ENCODE measurements at regions not wholly inside any gene's neighbourhood (a gene's known extent, or its start where the extent isn't known, plus 50 kb on each side); places are given as distances from the start of the nearest gene placed in this dataset.
A peak's percentile ranks its signal among the peaks of the same experiment; 100 is the strongest.

DNA sequence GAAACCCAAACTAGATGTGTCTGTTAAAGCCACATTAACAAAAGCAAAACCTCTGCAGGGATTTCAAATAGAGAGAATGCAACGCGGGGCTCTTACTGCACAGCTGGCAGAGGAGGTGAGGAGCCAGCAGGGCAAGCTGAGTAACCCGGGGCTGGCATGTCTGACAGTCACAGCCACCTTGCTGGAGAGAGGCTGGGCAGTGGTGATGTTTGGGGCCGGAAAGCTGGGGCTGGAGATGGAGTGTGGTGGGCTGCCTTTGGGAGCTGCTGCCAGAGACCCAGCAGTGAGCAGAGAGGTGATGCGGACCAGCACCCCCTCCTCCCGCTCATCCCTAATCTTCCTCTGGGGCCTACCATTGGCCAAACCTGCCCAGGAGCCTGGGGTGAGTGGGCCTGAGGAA, 204.5 kb upstream of the ARL4C start:
- no peak for DNase-seq
- Histone ChIP-seq H3K18ac (ENCODE audit: insufficient read length, low read depth, low read length) (no peak overlapping the region), H2BK12ac (ENCODE audit: insufficient read length, low read depth, low read length) (no peak overlapping the region), H2BK15ac (ENCODE audit: low read depth, low read length) (no peak overlapping the region), H3K4ac (ENCODE audit: low read depth, low read length) (no peak overlapping the region), H2BK5ac (ENCODE audit: insufficient read length, low read length) (no peak overlapping the region), H2BK20ac (ENCODE audit: low read depth, low read length, poor library complexity, severe bottlenecking) (no peak overlapping the region), H4K91ac (ENCODE audit: insufficient read length, low read depth, low read length) (no peak overlapping the region), H3K9me3 (ENCODE audit: control insufficient read depth, low read depth, low read length) (peaks cover 19% of the 10 kb centered on the region), H3K4me2 (ENCODE audit: insufficient read depth, insufficient read length, low read length) (no peak overlapping the region), H3T11ph (ENCODE audit: low read length) (no peak overlapping the region), H4K8ac (replicated peaks; ENCODE audit: insufficient read length, low read depth, low read length) (no peak overlapping the region), H2AFZ (ENCODE audit: low read length) (no peak overlapping the region), H4K5ac (ENCODE audit: insufficient read length, low read depth, low read length) (no peak overlapping the region), H2AK5ac (ENCODE audit: insufficient read length, low read length) (no peak overlapping the region), H3K23ac (ENCODE audit: insufficient read length, low read depth, low read length) (no peak overlapping the region), H4K20me1 (ENCODE audit: control insufficient read depth, insufficient read depth, insufficient read length) (no peaks in the 10 kb centered on the region), H3K79me2 (ENCODE audit: insufficient read depth, low read length) (no peaks in the 10 kb centered on the region), H3K4me1 (ENCODE audit: insufficient read depth, low read length) (peaks cover 2% of the 10 kb centered on the region; the same call in 1 of the 2 replicates), H3K27ac (ENCODE audit: insufficient read length, low read depth, low read length) (no peak overlapping the region), H2BK120ac (ENCODE audit: low read depth, low read length, poor library complexity, severe bottlenecking) (no peak overlapping the region), H3K23me2 (ENCODE audit: insufficient read length, low read depth, low read length, poor library complexity, severe bottlenecking) (no peaks in the 10 kb centered on the region), H3K9ac (ENCODE audit: extremely low read depth, insufficient read length, low read length) (no peak overlapping the region), H3K27me3 (ENCODE audit: insufficient read depth, low read length) (no peaks in the 10 kb centered on the region), H3K56ac (ENCODE audit: insufficient read length, low read depth, low read length) (no peak overlapping the region), H3K79me1 (ENCODE audit: insufficient read depth, low read depth, low read length, poor library complexity, severe bottlenecking) (no peaks in the 10 kb centered on the region), H3K14ac (ENCODE audit: insufficient read depth, low read length) (no peak overlapping the region)
- H3K27ac Mint-ChIP-seq, result peak overlapping the region in 1 of 3 experiments; percentile 52; a peak in 1 of 7 replicates
- no peaks in the 10 kb centered on the region; the same call in 1 of the 2 replicates for H3K27me3 Mint-ChIP-seq (ENCODE audit: low read depth)
- peaks cover 16 to 21% of the 10 kb centered on the region in 2 experiments for H3K4me1 Mint-ChIP-seq
- TF ChIP-seq, protein P1, sequence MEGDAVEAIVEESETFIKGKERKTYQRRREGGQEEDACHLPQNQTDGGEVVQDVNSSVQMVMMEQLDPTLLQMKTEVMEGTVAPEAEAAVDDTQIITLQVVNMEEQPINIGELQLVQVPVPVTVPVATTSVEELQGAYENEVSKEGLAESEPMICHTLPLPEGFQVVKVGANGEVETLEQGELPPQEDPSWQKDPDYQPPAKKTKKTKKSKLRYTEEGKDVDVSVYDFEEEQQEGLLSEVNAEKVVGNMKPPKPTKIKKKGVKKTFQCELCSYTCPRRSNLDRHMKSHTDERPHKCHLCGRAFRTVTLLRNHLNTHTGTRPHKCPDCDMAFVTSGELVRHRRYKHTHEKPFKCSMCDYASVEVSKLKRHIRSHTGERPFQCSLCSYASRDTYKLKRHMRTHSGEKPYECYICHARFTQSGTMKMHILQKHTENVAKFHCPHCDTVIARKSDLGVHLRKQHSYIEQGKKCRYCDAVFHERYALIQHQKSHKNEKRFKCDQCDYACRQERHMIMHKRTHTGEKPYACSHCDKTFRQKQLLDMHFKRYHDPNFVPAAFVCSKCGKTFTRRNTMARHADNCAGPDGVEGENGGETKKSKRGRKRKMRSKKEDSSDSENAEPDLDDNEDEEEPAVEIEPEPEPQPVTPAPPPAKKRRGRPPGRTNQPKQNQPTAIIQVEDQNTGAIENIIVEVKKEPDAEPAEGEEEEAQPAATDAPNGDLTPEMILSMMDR (conservative IDR thresholded peaks at IDR 0.05), result no peak
- H3K4me3 Mint-ChIP-seq, result no peak overlapping the region; a peak in 1 of 5 replicates
- peaks cover 29 to 31% of the 10 kb centered on the region in 2 experiments for H3K9me3 Mint-ChIP-seq
- H3K36me3 Mint-ChIP-seq (ENCODE audit: insufficient read depth in 1 of 3, low read depth in 3 of 3), result peaks cover 17 to 22% (median 21%) of the 10 kb centered on the region in 3 experiments
- no CpG with 5 or more reads among the region's 6 CpGs for WGBS (ENCODE audit: extremely low coverage, insufficient read length, low lambda C conversion rate)
